SK-N-SH (cell line): ENCODE measurements at regions not wholly inside any gene's neighbourhood (a gene's known extent, or its start where the extent isn't known, plus 50 kb on each side); places are given as distances from the start of the nearest gene placed in this dataset.

Source experiments
- CTCF ChIA-PET: fragments of 300-600, 350-600 bp; formaldehyde crosslinking; extraction: SDS; loops from one replicate; lab custom pipeline; 2021; lab: Yijun Ruan, JAX
- POLR2A ChIA-PET: fragments of 350-600 bp; sonication (Branson Sonifier 250); formaldehyde crosslinking; extraction: SDS; loops from one replicate; lab custom pipeline; 2020; ENCODE audit warnings: antibody characterized with exemption, inconsistent platforms; lab: Yijun Ruan, JAX
- DNase-seq: peaks from one replicate; pipeline ENCODE4 v3.0.0; 2012
- H2AFZ ChIP-seq: fragments of 200-600 bp; sonication (generic); 2 replicates; pipeline ENCODE4 v1.8.1; 2016; ENCODE audit warnings: antibody characterized with exemption, mild to moderate bottlenecking, low read depth
- H3F3A ChIP-seq: fragments of 200-600 bp; sonication (generic); replicated peaks from 2 replicates; pipeline ENCODE3; 2016; ENCODE audit warnings: antibody characterized with exemption, mild to moderate bottlenecking; ENCODE audit not compliant: insufficient read depth
- H3K27ac ChIP-seq, 2 experiments: fragments of 200-500 bp in 1 of 2; fragments of 200-600 bp in 1 of 2; sonication (Bioruptor generic) in 1 of 2; sonication (generic), shearing (Covaris generic) in 1 of 2; 2 replicates each; pipeline versions ENCODE4 v1.5.1 to v1.6.1; 2014 to 2016; ENCODE audit warnings: low read depth in 2 of 2, inconsistent platforms in 1 of 2, low read length in 1 of 2, mild to moderate bottlenecking in 1 of 2, mixed read lengths in 1 of 2
- H3K27me3 ChIP-seq: fragments of 200-600 bp; sonication (generic), shearing (Covaris generic); 2 replicates; pipeline ENCODE4 v1.6.1; 2016; ENCODE audit warnings: mixed run types; ENCODE audit not compliant: insufficient read depth
- H3K36me3 ChIP-seq, 2 experiments: fragments of 200-500 bp in 1 of 2; fragments of 200-600 bp in 1 of 2; sonication (Bioruptor generic) in 1 of 2; sonication (generic) in 1 of 2; replicated peaks in 1 of 2; 2 replicates each; pipeline versions ENCODE3 to v1.5.1; 2014 to 2016; ENCODE audit warnings: low read length in 1 of 2, mild to moderate bottlenecking in 1 of 2; ENCODE audit not compliant: insufficient read depth in 2 of 2, control insufficient read depth in 1 of 2
- H3K4me1 ChIP-seq, 2 experiments: fragments of 200-500 bp in 1 of 2; fragments of 200-600 bp in 1 of 2; sonication (Bioruptor generic) in 1 of 2; sonication (generic), shearing (Covaris generic) in 1 of 2; 2 replicates each; pipeline versions ENCODE4 v1.5.1 to v1.6.1; 2014 to 2016; ENCODE audit warnings: low read depth in 1 of 2, low read length in 1 of 2, mixed run types in 1 of 2; ENCODE audit not compliant: insufficient read depth in 2 of 2, control insufficient read depth in 1 of 2
- H3K4me2 ChIP-seq: fragments of 200-600 bp; sonication (generic), shearing (Covaris generic); 2 replicates; pipeline ENCODE4 v1.6.1; 2017; ENCODE audit warnings: mixed run types
- H3K4me3 ChIP-seq, 2 experiments: fragments of 200-500 bp in 1 of 2; fragments of 200-600 bp in 1 of 2; sonication (Bioruptor generic) in 1 of 2; sonication (generic), shearing (Covaris generic) in 1 of 2; 2 replicates each; pipeline versions ENCODE4 v1.5.1 to v1.8.1; 2014 to 2016; ENCODE audit warnings: low read depth in 2 of 2, inconsistent platforms in 1 of 2, low read length in 1 of 2, mild to moderate bottlenecking in 1 of 2, mixed read lengths in 1 of 2, moderate library complexity in 1 of 2
- H3K79me2 ChIP-seq: fragments of 200-600 bp; sonication (generic); 2 replicates; pipeline ENCODE4 v1.8.1; 2017; ENCODE audit warnings: mild to moderate bottlenecking; ENCODE audit not compliant: insufficient read depth
- H3K9ac ChIP-seq: fragments of 200-600 bp; sonication (generic); 2 replicates; pipeline ENCODE4 v1.6.1; 2017; ENCODE audit warnings: mixed run types
- H3K9me2 ChIP-seq: fragments of 200-600 bp; sonication (generic); 2 replicates; pipeline ENCODE4 v1.6.1; 2017; ENCODE audit warnings: mixed run types
- H3K9me3 ChIP-seq: fragments of 200-600 bp; sonication (generic); 2 replicates; pipeline ENCODE4 v1.6.1; 2017; ENCODE audit warnings: mixed run types, mild to moderate bottlenecking, moderate library complexity
- H4K20me1 ChIP-seq: fragments of 200-600 bp; sonication (generic); 2 replicates; pipeline ENCODE4 v1.6.1; 2017; ENCODE audit warnings: mild to moderate bottlenecking, mixed run types; ENCODE audit not compliant: insufficient read depth
- ELF1 ChIP-seq: IDR thresholded peaks from 2 replicates; pipeline ENCODE4 v1.4.0; 2012
- FOSL2 ChIP-seq: IDR thresholded peaks from 2 replicates; pipeline ENCODE4 v1.4.0; 2012; ENCODE audit warnings: low read depth, mild to moderate bottlenecking, moderate library complexity, borderline replicate concordance
- FOXJ3 ChIP-seq: sonication (generic); formaldehyde crosslinking; IDR thresholded peaks from 2 replicates; pipeline ENCODE4 v1.5.1; 2020; ENCODE audit warnings: mild to moderate bottlenecking, missing genetic modification reagents
- GATA2 ChIP-seq: sonication (generic); formaldehyde crosslinking; IDR thresholded peaks from 2 replicates; pipeline ENCODE4 v1.5.0; 2020; ENCODE audit warnings: mild to moderate bottlenecking, missing genetic modification reagents
- JUND ChIP-seq: IDR thresholded peaks from 2 replicates; pipeline ENCODE4 v1.4.0; 2012
- MXI1 ChIP-seq: IDR thresholded peaks from 2 replicates; pipeline ENCODE4 v1.6.1; 2012; ENCODE audit warnings: mild to moderate bottlenecking, low read depth, low read length, improper control_type of control experiment
- NFIC ChIP-seq: IDR thresholded peaks from 2 replicates; pipeline ENCODE4 v1.4.0; 2012; ENCODE audit warnings: borderline replicate concordance
- NRF1 ChIP-seq: IDR thresholded peaks from 2 replicates; pipeline ENCODE4 v1.6.1; 2012; ENCODE audit warnings: low read depth, mild to moderate bottlenecking, low read length
- POLR2AphosphoS5 ChIP-seq: IDR thresholded peaks from 2 replicates; pipeline ENCODE4 v1.6.1; 2012; ENCODE audit warnings: low read depth, low read length
- RAD21 ChIP-seq: IDR thresholded peaks from 2 replicates; pipeline ENCODE4 v1.6.1; 2012; ENCODE audit warnings: mild to moderate bottlenecking, low read length
- SIN3A ChIP-seq: IDR thresholded peaks from 2 replicates; pipeline ENCODE4 v1.6.1; 2012; ENCODE audit warnings: low read depth, mild to moderate bottlenecking, low read length, moderate library complexity, borderline replicate concordance
- YY1 ChIP-seq: IDR thresholded peaks from 2 replicates; pipeline ENCODE4 v1.4.0; 2012; ENCODE audit warnings: low read depth, mild to moderate bottlenecking
- WGBS: methylation state at CpG from one replicate; pipeline ENCODE4 v1.1.6; 2017; ENCODE audit warnings: low lambda C conversion rate; 5-methylcytosine and 5-hydroxymethylcytosine counted together
- TF ChIP-seq, protein P1 (sequence below): fragments of 150-350 bp; IDR thresholded peaks from 2 replicates; pipeline ENCODE4 v1.6.1; 2016; ENCODE audit warnings: mild to moderate bottlenecking, low read depth, low read length
- TF ChIP-seq, protein P2 (sequence below): fragments of 150-350 bp; IDR thresholded peaks from 2 replicates; pipeline ENCODE4 v1.6.1; 2017; ENCODE audit warnings: antibody characterized with exemption, low read length, low read depth, borderline replicate concordance
- TF ChIP-seq, protein P3 (sequence below): fragments of 200-600 bp; sonication (generic); IDR thresholded peaks from 2 replicates; pipeline ENCODE4 v1.6.1; 2017; ENCODE audit warnings: antibody characterized with exemption, mild to moderate bottlenecking, moderate library complexity
- TF ChIP-seq, protein P4 (sequence below): IDR thresholded peaks from 2 replicates; pipeline ENCODE4 v1.4.0; 2012; ENCODE audit warnings: low read depth, borderline replicate concordance
- TF ChIP-seq, protein P5 (sequence below): IDR thresholded peaks from 2 replicates; pipeline ENCODE4; 2012
- TF ChIP-seq, protein P6 (sequence below): IDR thresholded peaks from 2 replicates; pipeline ENCODE4 v1.4.0; 2012; ENCODE audit warnings: low read depth, borderline replicate concordance

DNA sequence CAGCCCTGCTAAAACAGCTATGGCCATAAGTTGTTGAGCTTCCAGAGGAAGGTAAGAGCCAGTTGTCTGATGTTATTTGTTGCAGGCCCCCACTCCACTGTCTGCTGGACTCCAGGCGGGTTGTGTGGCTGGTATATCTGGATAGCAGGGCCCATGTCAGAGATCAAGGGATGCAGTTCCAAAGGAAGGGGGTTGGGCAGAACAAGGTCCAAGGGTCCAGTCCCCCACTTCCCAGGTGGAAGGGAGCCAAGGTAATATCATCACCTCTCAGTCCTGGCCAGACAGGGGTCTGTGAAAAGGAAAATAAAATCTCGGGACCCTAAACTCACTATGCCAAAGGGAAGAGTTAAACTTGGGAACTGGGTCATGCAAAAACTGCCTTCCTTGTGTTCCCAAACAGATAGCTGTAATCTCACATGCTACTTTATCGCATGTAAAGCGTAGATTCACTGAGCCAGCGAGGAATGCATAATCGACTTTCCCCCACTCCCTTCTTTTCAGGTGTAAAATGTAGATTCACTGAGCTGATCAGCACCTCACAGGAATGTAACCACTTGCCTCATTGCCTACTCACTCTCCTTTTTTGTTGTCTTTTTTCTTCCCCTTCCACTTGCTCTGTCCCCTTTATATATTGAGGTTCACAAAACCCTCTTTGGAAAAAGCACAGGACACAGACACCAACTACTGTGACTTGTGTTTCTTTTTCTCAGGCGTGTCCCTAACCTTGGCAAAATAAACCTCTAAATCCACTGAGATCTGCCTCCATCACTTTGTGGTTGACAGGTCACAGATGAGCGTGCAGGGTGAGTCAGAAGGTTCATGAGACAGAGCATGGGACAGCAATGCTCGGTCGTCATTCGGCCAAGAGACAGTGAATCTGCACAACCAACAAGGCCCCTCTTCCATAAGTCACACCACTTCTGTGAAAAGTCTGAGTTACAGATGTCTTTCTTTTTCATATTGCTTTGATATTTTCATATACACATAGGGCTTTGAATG lies 255.3 kb upstream of the SIX2 start:
- H3K9me3 ChIP-seq = no peaks in the 10 kb centered on the region
- no peaks in the 10 kb centered on the region for H3F3A ChIP-seq
- H3K9ac ChIP-seq = no peak overlapping the region
- no peak overlapping the region for H3K4me3 ChIP-seq
- H3K4me1 ChIP-seq = peaks cover 17 to 40% of the 10 kb centered on the region in 2 experiments
- ChIA-PET CTCF (interaction anchor here (0.6 to 1.4 kb wide), 2 partner anchors 69 to 142 kb away, joined by 3 to 6 read pairs; no protein-coding TSS in a partner anchor), POLR2A (interaction anchor here (0.6 to 0.8 kb wide), 2 partner anchors 8 to 9 kb away, joined by 3 to 4 read pairs; no protein-coding TSS in a partner anchor)
- H4K20me1 ChIP-seq = no peaks in the 10 kb centered on the region
- H3K27me3 ChIP-seq = no peaks in the 10 kb centered on the region
- WGBS = 88% methylated on average over 10 of the region's 11 CpGs
- no peaks in the 10 kb centered on the region for H3K36me3 ChIP-seq
- no peak overlapping the region for H3K4me2 ChIP-seq
- H3K9me2 ChIP-seq = no peaks in the 10 kb centered on the region
- H2AFZ ChIP-seq = no peak overlapping the region
- TF ChIP-seq MXI1 (no peak), FOSL2 (no peak), GATA2 (CRISPR knock-in tag) (no peak), SIN3A (no peak), ELF1 (no peak)
- H3K27ac ChIP-seq = no peak overlapping the region
- no peak for DNase-seq
- H3K79me2 ChIP-seq = no peaks in the 10 kb centered on the region

DNA sequence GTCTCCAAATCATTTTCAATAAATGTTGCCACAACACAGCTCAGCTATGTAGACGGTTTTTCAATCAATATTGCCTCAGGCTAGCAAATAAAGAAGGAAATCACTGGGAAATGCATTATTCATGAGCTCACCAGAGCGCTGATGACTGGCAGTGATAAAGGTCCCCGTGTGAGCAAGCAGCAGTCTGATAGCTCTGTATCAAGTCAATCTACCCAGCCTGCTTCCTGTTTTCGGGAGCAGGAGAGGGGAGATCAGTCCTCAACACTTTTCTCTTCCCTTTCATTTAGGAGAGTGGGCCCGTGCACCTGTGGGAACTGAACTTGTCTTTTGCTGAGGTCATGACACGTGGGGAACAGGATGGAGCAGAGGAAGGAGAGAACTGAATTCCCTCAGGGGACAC lies 253.9 kb upstream of the SIX2 start:
- Histone ChIP-seq H3K9me3 (no peaks in the 10 kb centered on the region), H3K27me3 (no peaks in the 10 kb centered on the region), H3K79me2 (no peaks in the 10 kb centered on the region), H3K4me2 (peak overlapping the region; percentile 64), H4K20me1 (no peaks in the 10 kb centered on the region), H3K4me1 (peaks cover 13 to 36% of the 10 kb centered on the region in 2 experiments), H3K36me3 (no peaks in the 10 kb centered on the region), H3K27ac (peak overlapping the region; percentile 21 to 70; a peak in 3 of 4 replicates), H3K9me2 (no peaks in the 10 kb centered on the region), H3K9ac (no peak overlapping the region), H3F3A (no peaks in the 10 kb centered on the region), H3K4me3 (no peak overlapping the region), H2AFZ (0 out of 2 replicates have a peak overlapping the region, but pooled peaks have one; percentile 18)
- WGBS = 25% methylated on average over 6 of the region's 6 CpGs
- ChIA-PET POLR2A (interaction anchor here (0.6 kb wide), 1 partner anchor 93 kb away, joined by 3 read pairs; no protein-coding TSS in a partner anchor), CTCF (interaction anchor here (1.4 to 2.2 kb wide), 4 partner anchors 22 to 281 kb away, joined by 5 to 8 read pairs (median 6); no protein-coding TSS in a partner anchor)
- peak; percentile 81 for DNase-seq
- TF ChIP-seq, protein P1, sequence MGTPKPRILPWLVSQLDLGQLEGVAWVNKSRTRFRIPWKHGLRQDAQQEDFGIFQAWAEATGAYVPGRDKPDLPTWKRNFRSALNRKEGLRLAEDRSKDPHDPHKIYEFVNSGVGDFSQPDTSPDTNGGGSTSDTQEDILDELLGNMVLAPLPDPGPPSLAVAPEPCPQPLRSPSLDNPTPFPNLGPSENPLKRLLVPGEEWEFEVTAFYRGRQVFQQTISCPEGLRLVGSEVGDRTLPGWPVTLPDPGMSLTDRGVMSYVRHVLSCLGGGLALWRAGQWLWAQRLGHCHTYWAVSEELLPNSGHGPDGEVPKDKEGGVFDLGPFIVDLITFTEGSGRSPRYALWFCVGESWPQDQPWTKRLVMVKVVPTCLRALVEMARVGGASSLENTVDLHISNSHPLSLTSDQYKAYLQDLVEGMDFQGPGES = no peak
- TF ChIP-seq RAD21 (peak; percentile 19), JUND (peak; percentile 64), POLR2AphosphoS5 (no peak), NRF1 (no peak), ELF1 (no peak), FOXJ3 (CRISPR knock-in tag) (peak; percentile 70; the same call in 1 of the 2 replicates), NFIC (peak; percentile 15; the same call in 1 of the 2 replicates), YY1 (no peak)
- TF ChIP-seq, protein P2, sequence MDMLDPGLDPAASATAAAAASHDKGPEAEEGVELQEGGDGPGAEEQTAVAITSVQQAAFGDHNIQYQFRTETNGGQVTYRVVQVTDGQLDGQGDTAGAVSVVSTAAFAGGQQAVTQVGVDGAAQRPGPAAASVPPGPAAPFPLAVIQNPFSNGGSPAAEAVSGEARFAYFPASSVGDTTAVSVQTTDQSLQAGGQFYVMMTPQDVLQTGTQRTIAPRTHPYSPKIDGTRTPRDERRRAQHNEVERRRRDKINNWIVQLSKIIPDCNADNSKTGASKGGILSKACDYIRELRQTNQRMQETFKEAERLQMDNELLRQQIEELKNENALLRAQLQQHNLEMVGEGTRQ = no peak
- TF ChIP-seq, protein P3, sequence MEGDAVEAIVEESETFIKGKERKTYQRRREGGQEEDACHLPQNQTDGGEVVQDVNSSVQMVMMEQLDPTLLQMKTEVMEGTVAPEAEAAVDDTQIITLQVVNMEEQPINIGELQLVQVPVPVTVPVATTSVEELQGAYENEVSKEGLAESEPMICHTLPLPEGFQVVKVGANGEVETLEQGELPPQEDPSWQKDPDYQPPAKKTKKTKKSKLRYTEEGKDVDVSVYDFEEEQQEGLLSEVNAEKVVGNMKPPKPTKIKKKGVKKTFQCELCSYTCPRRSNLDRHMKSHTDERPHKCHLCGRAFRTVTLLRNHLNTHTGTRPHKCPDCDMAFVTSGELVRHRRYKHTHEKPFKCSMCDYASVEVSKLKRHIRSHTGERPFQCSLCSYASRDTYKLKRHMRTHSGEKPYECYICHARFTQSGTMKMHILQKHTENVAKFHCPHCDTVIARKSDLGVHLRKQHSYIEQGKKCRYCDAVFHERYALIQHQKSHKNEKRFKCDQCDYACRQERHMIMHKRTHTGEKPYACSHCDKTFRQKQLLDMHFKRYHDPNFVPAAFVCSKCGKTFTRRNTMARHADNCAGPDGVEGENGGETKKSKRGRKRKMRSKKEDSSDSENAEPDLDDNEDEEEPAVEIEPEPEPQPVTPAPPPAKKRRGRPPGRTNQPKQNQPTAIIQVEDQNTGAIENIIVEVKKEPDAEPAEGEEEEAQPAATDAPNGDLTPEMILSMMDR = no peak
- TF ChIP-seq, protein P4, sequence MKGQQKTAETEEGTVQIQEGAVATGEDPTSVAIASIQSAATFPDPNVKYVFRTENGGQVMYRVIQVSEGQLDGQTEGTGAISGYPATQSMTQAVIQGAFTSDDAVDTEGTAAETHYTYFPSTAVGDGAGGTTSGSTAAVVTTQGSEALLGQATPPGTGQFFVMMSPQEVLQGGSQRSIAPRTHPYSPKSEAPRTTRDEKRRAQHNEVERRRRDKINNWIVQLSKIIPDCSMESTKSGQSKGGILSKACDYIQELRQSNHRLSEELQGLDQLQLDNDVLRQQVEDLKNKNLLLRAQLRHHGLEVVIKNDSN = no peak
- TF ChIP-seq, protein P5, sequence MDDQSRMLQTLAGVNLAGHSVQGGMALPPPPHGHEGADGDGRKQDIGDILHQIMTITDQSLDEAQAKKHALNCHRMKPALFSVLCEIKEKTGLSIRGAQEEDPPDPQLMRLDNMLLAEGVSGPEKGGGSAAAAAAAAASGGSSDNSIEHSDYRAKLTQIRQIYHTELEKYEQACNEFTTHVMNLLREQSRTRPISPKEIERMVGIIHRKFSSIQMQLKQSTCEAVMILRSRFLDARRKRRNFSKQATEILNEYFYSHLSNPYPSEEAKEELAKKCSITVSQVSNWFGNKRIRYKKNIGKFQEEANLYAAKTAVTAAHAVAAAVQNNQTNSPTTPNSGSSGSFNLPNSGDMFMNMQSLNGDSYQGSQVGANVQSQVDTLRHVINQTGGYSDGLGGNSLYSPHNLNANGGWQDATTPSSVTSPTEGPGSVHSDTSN = peak; percentile 82
- TF ChIP-seq, protein P6, sequence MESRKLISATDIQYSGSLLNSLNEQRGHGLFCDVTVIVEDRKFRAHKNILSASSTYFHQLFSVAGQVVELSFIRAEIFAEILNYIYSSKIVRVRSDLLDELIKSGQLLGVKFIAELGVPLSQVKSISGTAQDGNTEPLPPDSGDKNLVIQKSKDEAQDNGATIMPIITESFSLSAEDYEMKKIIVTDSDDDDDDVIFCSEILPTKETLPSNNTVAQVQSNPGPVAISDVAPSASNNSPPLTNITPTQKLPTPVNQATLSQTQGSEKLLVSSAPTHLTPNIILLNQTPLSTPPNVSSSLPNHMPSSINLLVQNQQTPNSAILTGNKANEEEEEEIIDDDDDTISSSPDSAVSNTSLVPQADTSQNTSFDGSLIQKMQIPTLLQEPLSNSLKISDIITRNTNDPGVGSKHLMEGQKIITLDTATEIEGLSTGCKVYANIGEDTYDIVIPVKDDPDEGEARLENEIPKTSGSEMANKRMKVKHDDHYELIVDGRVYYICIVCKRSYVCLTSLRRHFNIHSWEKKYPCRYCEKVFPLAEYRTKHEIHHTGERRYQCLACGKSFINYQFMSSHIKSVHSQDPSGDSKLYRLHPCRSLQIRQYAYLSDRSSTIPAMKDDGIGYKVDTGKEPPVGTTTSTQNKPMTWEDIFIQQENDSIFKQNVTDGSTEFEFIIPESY = no peak
